A673 (cell line): ENCODE measurements at regions not wholly inside any gene's neighbourhood (a gene's known extent, or its start where the extent isn't known, plus 50 kb on each side); places are given as distances from the start of the nearest gene placed in this dataset.

Source experiments
- EZH2 ChIP-seq: fragments of 200-600 bp; sonication (generic); IDR thresholded peaks from 2 replicates; pipeline ENCODE4 v1.6.1; 2017; ENCODE audit warnings: borderline replicate concordance, low read depth, mild to moderate bottlenecking, mixed read lengths, antibody characterized with exemption, low read length; ENCODE audit not compliant: poor library complexity, severe bottlenecking
- TF ChIP-seq, protein P1 (sequence below): fragments of 300-800, 200-600 bp; sonication (generic); conservative IDR thresholded peaks from 2 replicates; pipeline ENCODE4 v1.5.1; 2017; ENCODE audit warnings: low read depth, mild to moderate bottlenecking, antibody characterized with exemption, low read length, moderate library complexity, mixed read lengths

DNA sequence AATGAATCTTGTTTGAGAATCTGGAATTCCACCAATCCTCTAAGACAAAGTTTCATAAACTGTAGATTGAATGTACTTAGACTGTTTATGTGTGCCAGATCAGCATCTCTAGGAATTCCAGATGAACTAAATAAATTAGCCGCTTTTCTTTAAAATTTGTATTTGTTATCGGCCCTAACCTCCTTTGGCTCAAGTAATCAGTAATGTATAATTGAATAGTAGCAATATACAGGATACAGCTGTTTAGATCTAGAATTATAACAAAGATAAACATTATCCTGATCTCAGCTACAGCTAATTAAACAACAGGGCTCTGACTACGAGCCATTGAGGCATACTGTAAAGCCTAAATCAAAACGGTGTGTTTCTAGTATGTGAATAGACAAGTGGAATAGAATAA, 120.3 kb downstream of the CYB561 start:
- TF ChIP-seq, protein P1, sequence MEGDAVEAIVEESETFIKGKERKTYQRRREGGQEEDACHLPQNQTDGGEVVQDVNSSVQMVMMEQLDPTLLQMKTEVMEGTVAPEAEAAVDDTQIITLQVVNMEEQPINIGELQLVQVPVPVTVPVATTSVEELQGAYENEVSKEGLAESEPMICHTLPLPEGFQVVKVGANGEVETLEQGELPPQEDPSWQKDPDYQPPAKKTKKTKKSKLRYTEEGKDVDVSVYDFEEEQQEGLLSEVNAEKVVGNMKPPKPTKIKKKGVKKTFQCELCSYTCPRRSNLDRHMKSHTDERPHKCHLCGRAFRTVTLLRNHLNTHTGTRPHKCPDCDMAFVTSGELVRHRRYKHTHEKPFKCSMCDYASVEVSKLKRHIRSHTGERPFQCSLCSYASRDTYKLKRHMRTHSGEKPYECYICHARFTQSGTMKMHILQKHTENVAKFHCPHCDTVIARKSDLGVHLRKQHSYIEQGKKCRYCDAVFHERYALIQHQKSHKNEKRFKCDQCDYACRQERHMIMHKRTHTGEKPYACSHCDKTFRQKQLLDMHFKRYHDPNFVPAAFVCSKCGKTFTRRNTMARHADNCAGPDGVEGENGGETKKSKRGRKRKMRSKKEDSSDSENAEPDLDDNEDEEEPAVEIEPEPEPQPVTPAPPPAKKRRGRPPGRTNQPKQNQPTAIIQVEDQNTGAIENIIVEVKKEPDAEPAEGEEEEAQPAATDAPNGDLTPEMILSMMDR: no peak
- no peak for TF ChIP-seq EZH2
